ENCODE measurements at regions not wholly inside any gene's neighbourhood (a gene's known extent, or its start where the extent isn't known, plus 50 kb on each side); places are given as distances from the start of the nearest gene placed in this dataset.

DNA sequence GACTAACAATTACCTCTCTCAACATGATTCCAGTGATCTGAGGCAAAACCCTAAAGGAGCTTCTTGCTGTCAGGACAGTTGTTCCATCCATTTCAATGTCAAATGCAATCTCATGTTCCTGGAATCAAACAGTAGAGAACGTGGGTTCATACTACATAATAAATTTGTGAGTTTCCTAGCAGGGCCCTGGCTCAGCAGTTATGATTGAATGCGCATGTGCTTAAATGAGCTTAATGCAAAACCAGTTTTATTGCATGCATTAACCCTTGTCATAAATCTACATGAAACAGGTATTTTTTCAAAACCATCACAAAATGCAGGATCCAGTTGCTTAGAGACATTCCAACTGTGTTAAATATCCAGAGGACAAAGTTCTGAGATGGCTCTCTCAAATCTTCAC lies 225.4 kb upstream of the TMEM72 start:
- TF ChIP-seq, protein P1, sequence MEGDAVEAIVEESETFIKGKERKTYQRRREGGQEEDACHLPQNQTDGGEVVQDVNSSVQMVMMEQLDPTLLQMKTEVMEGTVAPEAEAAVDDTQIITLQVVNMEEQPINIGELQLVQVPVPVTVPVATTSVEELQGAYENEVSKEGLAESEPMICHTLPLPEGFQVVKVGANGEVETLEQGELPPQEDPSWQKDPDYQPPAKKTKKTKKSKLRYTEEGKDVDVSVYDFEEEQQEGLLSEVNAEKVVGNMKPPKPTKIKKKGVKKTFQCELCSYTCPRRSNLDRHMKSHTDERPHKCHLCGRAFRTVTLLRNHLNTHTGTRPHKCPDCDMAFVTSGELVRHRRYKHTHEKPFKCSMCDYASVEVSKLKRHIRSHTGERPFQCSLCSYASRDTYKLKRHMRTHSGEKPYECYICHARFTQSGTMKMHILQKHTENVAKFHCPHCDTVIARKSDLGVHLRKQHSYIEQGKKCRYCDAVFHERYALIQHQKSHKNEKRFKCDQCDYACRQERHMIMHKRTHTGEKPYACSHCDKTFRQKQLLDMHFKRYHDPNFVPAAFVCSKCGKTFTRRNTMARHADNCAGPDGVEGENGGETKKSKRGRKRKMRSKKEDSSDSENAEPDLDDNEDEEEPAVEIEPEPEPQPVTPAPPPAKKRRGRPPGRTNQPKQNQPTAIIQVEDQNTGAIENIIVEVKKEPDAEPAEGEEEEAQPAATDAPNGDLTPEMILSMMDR (IDR thresholded peaks at IDR 0.05), result no peak
- no peak for TF ChIP-seq POLR2A (IDR thresholded peaks at IDR 0.05)
- Histone ChIP-seq H3K4me1 (no peaks in the 10 kb centered on the region), H3K9me3 (no peaks in the 10 kb centered on the region), H3K36me3 (replicated peaks in 1 of 2; ENCODE audit: insufficient read depth in 1 of 2, low read depth in 2 of 2) (no peaks in the 10 kb centered on the region), H3K27me3 (no peaks in the 10 kb centered on the region), H3K4me3 (no peak overlapping the region), H3K27ac (no peak overlapping the region)
- 76 to 81% methylated on average over 2 of the region's 2 CpGs for WGBS, 2 donors
- ATAC-seq, result no peak
- no peak for DNase-seq
- intact Hi-C loops (cut with DNase I), result no loop called here

DNA sequence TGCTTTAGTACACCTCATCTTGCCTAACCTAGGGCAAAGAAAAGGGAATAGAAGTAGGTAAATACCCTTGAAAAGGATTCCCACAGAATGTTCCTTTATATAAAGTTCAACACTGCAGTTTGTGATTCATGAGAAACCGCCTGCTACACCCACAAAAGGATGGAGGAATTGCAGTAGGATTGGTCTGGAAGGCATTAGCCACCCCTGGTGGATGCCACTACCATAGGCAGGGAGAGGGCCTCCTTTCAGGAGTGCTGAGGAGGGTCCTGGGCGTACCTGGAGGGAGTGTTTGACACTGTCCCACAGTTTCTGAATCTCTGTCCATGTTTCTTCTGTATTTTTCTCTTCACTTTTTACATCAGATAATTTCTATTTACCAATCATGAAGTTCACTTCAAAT lies 221.8 kb upstream of the TMEM72 start:
- DNase-seq (no peak), ATAC-seq (no peak)
- H3K4me3 ChIP-seq, result no peak overlapping the region
- no peak overlapping the region for H3K27ac ChIP-seq
- no peaks in the 10 kb centered on the region for H3K27me3 ChIP-seq
- TF ChIP-seq, protein P1 (IDR thresholded peaks at IDR 0.05), result no peak
- no peak for TF ChIP-seq POLR2A (IDR thresholded peaks at IDR 0.05)
- no peaks in the 10 kb centered on the region for H3K36me3 ChIP-seq (replicated peaks in 1 of 2; ENCODE audit: insufficient read depth in 1 of 2, low read depth in 2 of 2)
- no peaks in the 10 kb centered on the region for H3K4me1 ChIP-seq
- intact Hi-C loops (cut with DNase I), result no loop called here
- no peaks in the 10 kb centered on the region for H3K9me3 ChIP-seq
- WGBS, 2 donors, result 81 to 88% methylated on average over 2 of the region's 2 CpGs

DNA sequence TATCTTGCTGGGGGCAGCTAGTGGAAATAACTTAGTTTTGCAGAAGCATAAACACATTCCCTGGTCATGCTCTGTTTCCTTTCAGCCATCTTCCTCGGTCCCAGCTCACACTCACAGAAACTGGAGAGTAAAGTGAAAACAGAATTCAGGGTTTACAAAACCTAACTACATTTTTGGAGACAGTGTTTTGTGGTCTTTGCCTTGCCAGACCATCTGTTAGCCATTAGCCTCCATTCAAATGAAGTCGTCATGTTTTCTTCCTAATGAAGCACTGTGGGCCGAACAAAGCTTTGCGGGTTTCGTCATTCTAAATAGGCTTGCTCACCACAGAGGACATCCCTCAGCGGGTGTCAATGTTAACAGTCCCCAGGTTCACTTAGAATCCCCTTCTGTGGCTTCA lies 214.6 kb upstream of the TMEM72 start:
- no peak for TF ChIP-seq POLR2A (IDR thresholded peaks at IDR 0.05)
- TF ChIP-seq, protein P1 (IDR thresholded peaks at IDR 0.05), result no peak
- Histone ChIP-seq H3K27me3 (no peaks in the 10 kb centered on the region), H3K9me3 (no peaks in the 10 kb centered on the region), H3K4me1 (no peaks in the 10 kb centered on the region), H3K36me3 (replicated peaks in 1 of 2; ENCODE audit: insufficient read depth in 1 of 2, low read depth in 2 of 2) (no peaks in the 10 kb centered on the region), H3K27ac (peak overlapping the region in 2 of 4 donors; percentile 12 to 38), H3K4me3 (no peak overlapping the region)
- ATAC-seq (peak; percentile 33), DNase-seq (peak in 1 of 4 donors; percentile 25)
- intact Hi-C loops (cut with DNase I), result no loop called here
- WGBS, 2 donors, result 71 to 76% methylated on average over 6 of the region's 6 CpGs

DNA sequence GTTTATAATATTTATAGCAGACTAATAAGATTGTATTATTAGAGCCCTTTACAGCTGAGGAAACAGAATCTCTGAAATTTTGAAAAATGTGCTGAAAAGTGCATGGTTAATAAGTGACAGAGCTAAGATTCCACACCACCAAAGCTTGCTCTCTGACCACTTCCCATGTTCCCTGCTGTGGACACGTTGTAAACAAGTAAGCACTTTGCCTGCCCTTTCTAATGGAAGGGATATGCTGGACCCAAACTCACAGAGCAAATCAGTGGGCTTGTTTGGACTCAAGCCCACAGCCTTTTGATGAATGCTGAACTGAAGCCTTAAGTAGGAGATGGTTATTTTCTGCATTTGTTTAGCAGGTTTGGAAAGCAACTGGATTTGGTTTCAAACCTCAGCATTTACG lies 214.0 kb upstream of the TMEM72 start:
- no peaks in the 10 kb centered on the region for H3K27me3 ChIP-seq
- no peak for ATAC-seq
- H3K4me1 ChIP-seq, result no peaks in the 10 kb centered on the region
- 24 to 39% methylated on average over 2 of the region's 2 CpGs for WGBS, 2 donors
- H3K4me3 ChIP-seq, result no peak overlapping the region
- TF ChIP-seq POLR2A (IDR thresholded peaks at IDR 0.05), result no peak
- TF ChIP-seq, protein P1 (IDR thresholded peaks at IDR 0.05), result no peak
- DNase-seq, result peak in 1 of 4 donors; percentile 19
- no peaks in the 10 kb centered on the region for H3K36me3 ChIP-seq (replicated peaks in 1 of 2; ENCODE audit: insufficient read depth in 1 of 2, low read depth in 2 of 2)
- no peaks in the 10 kb centered on the region for H3K9me3 ChIP-seq
- peak overlapping the region in 2 of 4 donors; percentile 12 to 38 for H3K27ac ChIP-seq
- intact Hi-C loops (cut with DNase I), result no loop called here

DNA sequence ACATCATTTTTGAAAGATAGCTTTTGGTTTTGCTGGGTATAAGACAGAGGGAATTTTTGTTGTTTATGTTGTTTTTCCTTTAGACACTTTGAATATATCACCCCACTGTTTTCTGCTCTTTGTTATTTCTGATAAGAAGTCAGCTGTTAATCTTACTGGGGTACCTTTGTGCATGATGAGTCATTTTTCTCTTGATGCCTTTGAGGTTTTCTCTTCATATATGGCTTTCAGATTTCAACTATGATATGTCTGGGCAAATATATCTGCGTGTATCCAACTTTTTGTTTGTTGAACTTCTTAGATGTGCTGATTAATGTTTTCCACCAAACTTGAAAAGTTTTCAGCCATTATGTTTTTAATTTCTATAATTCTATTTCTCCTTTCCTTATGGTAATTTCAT lies 208.6 kb upstream of the TMEM72 start:
- DNase-seq (no peak), ATAC-seq (no peak)
- Histone ChIP-seq H3K27me3 (no peaks in the 10 kb centered on the region), H3K36me3 (replicated peaks in 1 of 2; ENCODE audit: insufficient read depth in 1 of 2, low read depth in 2 of 2) (no peaks in the 10 kb centered on the region), H3K4me3 (no peak overlapping the region), H3K27ac (no peak overlapping the region), H3K9me3 (no peaks in the 10 kb centered on the region), H3K4me1 (no peaks in the 10 kb centered on the region)
- TF ChIP-seq, protein P1 (IDR thresholded peaks at IDR 0.05), result no peak
- TF ChIP-seq POLR2A (IDR thresholded peaks at IDR 0.05), result no peak
- intact Hi-C loops (cut with DNase I), result no loop called here
- 58 to 78% methylated on average over 1 of the region's 1 CpG for WGBS, 2 donors

Measured in body of pancreas (tissue), 4 donors.